Epithelial cell of esophagus (primary cell): ENCODE measurements at regions not wholly inside any gene's neighbourhood (a gene's known extent, or its start where the extent isn't known, plus 50 kb on each side); places are given as distances from the start of the nearest gene placed in this dataset.
A peak's percentile ranks its signal among the peaks of the same experiment; 100 is the strongest.

Experiments
- DNase-seq: peaks from one replicate; pipeline ENCODE4 v3.0.0; 2010; ENCODE audit warnings: low read depth
- H3K4me3 ChIP-seq: 2 replicates; pipeline ENCODE4 v1.5.1; 2011; ENCODE audit warnings: mild to moderate bottlenecking, low read length, control low read depth
- CTCF ChIP-seq: IDR thresholded peaks from 2 replicates; pipeline ENCODE4 v1.5.1; 2011; ENCODE audit warnings: low read depth, mild to moderate bottlenecking, low read length, control low read depth, inconsistent platforms; ENCODE audit not compliant: insufficient read depth; ENCODE audit errors: missing control alignments

- DNase-seq = no peak
- no peak overlapping the region for H3K4me3 ChIP-seq
- no peak for TF ChIP-seq CTCF
These were observed 373.3 kb upstream of the THBS1 start for GRCh38 chr15:39207532-39208115.

DNA sequence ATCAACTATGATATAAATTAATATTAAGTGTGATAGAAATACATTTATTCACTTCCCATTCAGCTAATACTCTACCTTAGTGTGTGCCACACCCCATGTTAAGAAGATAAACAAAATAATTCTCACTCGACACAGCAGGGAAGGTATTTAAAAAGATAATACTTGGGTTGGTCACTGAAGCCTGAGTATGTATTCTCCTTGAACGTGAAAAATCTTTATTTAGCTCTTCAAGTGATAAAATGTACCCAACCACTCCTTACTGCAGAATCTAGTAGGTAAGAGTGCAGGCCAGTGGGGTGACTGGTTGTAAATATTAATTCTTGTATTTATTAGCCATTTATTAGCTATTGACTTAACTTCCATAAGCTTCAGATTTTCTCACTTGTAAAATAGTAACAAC, 372.7 kb upstream of the THBS1 start:
- TF ChIP-seq CTCF = no peak
- no peak overlapping the region for H3K4me3 ChIP-seq

DNA sequence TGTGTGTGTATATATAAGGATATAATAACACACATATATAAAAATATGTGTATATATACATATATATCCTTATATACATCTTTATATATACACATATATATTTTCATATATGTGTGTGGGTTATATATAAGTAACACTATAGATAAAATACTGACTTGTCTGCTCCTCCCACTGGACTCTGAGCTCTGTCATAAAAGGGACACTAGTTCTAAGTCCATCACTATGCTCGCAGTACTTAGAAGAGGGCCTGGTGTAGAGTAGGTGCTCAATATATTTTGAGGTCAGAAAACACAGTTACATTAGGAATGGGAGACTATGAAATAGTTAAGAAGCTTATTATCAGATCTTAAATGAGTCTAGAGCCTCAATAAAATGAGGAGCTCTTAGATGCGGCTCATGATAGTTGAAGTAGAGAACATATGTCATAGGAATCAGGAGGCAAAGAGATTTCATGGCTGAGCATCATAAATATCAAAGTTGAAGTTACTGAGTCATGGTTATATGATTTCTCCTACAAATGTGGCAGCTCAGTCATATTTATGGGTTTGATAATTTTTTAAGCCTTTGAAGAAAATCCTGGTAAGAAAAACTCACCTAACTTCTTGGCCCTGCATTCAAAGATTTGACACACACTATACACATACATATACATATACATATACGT, 371.2 kb upstream of the THBS1 start:
- DNase-seq = no peak
- H3K4me3 ChIP-seq = no peak overlapping the region
- TF ChIP-seq CTCF = no peak

More for the DNA sequence above, 372.7 kb upstream of the THBS1 start:
- no peak for DNase-seq

GRCh38 chr15:39211108-39211979, 369.5 kb upstream of the THBS1 start:
- peak; percentile 41 for DNase-seq
- no peak for TF ChIP-seq CTCF
- no peak overlapping the region for H3K4me3 ChIP-seq

GRCh38 chr15:39213385-39213840, 367.5 kb upstream of the THBS1 start:
- H3K4me3 ChIP-seq = no peak overlapping the region
- no peak for TF ChIP-seq CTCF
- peak; percentile 94 for DNase-seq

GRCh38 chr15:39215015-39215414, 365.9 kb upstream of the THBS1 start:
- DNase-seq = no peak
- TF ChIP-seq CTCF = no peak
- no peak overlapping the region for H3K4me3 ChIP-seq
